SIG-M5 treated with dmso at 0.1 percent for 504 hours (cell line): ENCODE measurements at regions not wholly inside any gene's neighbourhood (a gene's known extent, or its start where the extent isn't known, plus 50 kb on each side); places are given as distances from the start of the nearest gene placed in this dataset.
"Not testable (repeated sequence)": the region's sequence is repeated elsewhere in the genome, so short reads cannot be mapped to it uniquely, and the experiment has no call there.

ENCODE experiments used
- DNase-seq: peaks from one replicate; lab custom pipeline; 2025; ENCODE audit not compliant: unreplicated experiment; lab: John Stamatoyannopoulos, UW

DNA sequence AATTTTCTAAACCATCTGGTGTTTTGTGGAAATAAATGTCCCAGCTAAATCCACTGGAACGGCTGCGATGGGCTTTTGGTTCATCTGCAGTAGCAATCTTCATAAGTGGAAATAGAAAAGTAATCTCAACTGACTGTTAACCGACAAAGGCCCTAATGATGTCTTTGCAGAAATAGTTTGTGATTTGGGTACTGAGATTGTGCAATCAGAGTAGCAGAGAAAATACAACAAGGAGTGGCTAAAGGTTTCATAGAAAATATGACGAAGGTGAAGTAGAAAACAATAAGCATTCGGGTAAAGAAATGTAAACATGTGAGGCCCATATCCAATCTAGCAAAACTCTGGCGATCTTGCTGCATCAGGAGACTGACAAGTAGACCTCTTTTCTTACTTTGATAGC lies 262.6 kb upstream of the MCTP2 start:
- DNase-seq = no peak

DNA sequence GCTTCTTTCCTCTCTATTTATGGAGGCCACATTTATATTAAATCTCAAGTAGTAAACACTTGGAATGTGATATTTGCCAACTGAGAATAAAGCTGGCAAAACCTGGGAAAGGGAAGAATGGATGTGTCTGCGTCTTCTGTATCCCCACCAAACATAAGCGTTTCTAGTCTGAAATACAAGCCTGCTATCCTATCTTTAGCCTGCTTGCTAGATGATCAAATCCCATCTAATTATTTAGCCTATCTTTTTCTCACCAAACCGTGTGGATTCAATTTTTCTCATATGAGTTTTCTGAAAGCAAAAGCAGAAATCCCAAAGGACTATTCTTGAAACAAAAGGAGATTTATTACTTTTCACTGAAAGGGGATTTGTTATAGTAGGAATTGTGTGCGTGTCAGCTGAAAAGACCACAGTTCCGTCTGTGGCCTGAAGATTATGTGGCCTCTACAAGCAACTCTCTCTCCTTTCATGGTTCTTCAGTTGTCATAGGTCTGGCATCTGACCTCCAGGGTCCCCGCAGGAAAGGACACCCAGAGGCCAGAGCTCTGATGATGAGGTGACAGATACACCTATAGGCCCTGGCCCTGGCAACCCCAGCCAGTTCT lies 266.0 kb upstream of the MCTP2 start:
- DNase-seq = no peak

DNA sequence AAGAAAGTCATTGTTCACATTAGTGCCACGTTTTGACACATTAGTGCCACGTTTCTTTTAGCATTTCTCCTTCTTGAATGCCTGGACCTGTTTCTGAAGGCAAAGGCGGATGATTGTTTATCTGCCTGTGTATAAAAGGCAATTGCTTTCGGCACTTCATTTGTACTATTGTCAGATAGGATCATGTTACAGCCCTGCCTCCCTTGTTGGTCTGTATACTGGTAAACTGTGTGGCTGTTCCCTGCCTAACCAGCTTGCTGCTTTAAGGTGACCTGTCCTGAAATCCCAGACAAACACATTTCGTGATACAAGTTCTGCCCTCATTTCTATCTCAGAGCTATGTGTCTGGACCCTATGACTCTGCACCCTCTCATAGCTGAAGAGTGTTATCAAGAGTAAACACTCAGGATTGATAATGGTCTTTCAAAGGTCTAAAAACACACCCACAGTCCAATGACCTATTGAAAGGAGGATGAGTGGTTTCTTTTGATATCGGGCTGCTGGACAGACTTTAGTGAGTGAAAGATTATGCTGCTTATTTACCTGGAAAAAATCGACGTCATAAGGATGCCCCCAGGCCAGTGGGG lies 276.3 kb upstream of the MCTP2 start:
- no peak for DNase-seq

DNA sequence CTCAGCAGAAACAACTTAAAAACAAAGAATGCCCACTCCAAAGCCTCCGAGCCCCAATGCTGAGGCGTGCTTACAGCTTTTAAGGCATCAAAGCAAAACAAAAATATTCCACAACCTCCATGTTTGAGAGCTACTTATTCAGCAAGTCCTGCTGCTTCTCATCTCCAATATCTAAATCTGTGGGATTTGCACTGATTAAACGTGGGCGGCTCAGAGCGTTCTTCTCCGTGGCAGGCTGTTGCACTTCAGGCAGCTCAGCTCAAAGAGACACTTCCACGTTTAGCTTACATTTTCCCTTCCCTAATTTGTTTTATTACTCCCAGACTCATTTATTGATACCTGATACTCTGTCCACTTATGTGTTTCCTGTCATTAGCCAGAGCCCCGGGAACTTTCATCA lies 282.6 kb upstream of the MCTP2 start:
- no peak for DNase-seq

DNA sequence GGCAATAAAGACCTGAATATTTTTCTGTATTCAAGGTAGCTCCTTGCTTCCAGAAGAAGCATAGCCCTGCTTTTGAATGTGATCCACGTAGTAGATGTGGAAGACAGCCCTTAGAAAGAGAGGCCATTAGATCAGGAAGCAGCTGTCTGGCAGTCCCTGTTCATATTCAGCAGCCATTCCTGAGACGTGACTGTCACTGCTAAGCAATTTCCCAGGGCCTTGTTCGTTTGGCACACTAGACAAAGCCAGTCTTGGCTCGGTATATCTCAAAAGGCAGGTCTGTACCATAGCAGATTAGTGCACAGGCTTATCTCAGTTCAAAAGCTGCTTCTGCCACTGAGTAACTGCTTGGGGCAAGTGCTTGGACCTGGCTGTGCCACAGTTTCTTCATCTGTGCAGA lies 287.8 kb upstream of the MCTP2 start:
- DNase-seq = no peak

DNA sequence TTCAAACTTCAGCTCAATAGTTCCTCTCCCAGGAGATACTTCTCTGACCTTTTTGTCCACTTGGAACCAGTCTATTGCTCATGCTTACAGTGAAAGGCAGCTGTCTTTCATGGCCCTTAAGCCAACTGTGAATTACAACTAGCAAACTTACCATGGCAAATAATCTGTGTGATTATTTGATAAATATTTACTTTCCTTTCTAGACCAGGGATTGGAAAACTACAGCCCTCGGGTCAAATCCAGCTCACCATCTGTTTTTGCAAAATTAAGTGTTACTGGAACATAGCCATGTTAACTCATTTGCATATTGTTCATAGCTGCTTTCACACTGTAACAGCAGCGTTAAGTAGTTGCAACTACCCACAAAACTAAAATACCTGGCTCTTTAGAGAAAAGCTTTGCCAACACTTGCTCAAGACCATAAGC lies 289.1 kb upstream of the MCTP2 start:
- DNase-seq = no peak

DNA sequence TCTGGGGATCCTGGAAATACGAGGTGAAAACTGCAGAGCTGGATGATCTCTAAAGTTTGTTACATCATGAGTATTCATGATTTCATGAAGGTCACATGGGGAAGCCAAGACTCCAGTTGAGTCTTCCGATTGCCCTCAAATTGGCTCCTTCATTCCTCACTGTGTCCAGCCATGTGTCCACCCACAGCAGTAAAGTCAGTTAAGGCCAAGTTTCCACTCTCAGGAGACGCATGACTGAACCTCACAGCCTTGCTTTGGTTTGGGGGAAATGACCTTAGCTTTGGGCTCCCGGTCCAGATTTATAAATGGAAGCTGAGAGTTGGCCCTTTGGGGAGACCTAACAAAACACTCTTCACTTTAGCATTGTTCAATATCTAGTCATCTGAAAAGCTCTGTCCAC lies 289.7 kb upstream of the MCTP2 start:
- no peak for DNase-seq

DNA sequence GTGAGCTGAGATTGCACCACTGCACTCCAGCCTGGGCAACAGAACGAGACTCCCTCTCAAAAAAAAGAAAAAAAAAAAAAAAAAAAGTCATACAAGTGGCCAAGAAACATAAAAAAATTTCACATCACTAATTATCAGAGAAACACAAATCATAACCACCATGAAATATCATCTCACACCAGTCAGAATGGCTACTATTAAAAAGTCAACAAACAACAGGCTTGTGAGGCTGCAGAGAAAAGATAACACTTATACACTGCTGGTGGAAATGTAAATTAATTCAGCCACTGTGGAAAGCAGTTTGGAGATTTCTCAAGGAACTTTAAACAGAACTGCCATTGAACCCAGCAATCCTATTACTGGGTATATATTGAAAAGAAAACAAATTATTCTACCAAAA lies 291.1 kb upstream of the MCTP2 start:
- DNase-seq = no peak

DNA sequence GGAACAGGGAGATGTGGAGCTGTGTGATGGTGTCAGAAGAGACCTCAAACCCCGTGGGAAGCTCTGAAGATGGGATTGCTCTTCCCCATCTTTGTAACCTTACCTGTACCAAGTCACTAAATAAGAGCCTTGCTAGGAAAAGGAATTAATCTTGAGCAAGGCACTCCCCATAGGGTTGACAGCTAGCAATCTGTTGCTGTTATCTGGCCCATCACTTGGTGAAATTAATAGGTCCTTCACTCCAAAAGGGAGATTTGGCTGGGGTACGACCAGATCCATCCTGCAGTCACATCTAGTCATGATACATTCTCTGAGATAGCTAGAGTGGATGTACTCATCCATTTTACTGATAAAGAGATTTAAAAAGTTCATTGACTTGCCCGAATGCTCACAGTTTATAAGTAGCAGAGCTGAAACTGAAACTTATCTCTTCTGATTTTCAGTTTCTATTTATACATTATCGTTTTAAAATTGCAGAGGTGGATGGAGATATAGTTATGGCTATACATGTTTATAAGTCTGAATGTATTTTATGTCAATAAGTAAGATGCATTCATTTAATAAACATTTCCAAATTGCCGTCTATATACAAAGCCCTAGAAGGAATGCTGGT lies 299.1 kb upstream of the MCTP2 start:
- no peak for DNase-seq

DNA sequence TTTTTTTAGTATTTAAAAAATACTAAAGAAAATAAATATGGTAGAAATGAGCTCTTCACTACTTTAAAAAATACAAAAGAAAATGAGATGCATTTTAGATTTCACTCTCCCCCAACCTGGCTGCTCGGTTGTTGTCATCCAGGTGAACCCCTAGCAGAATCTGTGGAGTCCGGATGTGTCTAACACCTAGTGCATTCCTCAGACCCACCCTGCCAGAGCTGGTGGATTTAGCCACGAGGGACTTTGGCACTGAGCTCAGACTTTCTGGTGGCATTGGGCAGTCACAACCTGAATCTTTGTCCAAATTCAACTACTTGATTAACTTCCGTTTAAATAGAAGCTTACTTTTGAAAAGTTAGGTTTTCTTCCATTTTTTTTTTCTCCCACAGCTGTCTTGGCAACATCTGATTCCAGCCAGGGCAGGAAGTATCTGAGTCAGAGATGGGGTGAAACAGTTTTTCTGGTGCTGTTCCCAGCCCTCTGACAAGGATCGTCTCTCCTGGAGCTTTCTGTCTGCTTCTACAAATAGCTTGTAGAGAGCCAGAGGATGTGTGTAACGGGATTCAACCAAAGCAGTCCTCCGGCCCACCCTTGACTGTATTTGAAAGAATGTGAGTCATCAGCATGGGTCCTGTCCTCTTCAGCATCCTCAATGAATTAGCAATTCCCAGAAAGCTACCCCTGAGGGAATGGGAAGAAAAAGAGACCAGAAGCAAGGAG lies 301.8 kb upstream of the MCTP2 start:
- no peak for DNase-seq

GRCh38 chr15:93920204-93920603 lies 311.2 kb upstream of the MCTP2 start:
- no peak for DNase-seq

DNA sequence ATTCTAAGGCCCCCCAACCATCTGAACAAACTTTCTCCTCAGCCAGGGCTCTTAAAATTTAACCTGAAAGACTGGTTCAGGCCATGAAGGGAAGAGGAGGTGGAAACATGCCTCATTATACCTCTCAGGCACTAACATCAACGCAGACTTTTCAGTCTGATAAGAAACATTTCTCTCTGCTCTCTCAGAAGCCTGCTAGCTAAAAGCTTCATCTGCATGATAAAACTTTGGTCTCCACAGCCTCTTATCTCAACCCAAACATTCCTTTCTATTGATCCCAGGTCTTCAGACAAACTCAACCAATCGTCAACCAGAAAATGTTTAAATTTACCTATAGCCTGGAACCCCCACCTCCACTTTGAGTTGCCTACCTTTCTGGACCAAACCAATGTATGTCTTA lies 312.6 kb upstream of the MCTP2 start:
- not testable (repeated sequence) for DNase-seq

DNA sequence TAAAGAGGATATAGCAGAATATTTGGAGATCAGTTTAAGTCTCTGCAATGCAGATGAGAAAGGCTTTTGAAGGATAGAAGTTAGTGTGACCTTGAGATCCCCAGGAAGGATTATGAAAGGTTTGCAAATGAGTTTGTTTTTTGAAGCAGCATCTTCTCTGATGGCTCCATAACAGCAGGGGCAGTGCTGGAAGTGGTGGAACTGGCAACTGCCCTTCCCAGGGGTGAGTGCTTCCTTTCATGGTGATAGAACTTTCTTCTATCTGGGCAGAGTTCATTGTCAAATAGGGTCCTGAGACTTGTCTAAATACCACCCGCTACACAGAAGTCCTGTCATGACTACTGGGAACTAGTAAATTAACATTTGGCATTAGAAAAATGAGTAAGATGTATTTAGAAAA lies 314.2 kb upstream of the MCTP2 start:
- DNase-seq = no peak

DNA sequence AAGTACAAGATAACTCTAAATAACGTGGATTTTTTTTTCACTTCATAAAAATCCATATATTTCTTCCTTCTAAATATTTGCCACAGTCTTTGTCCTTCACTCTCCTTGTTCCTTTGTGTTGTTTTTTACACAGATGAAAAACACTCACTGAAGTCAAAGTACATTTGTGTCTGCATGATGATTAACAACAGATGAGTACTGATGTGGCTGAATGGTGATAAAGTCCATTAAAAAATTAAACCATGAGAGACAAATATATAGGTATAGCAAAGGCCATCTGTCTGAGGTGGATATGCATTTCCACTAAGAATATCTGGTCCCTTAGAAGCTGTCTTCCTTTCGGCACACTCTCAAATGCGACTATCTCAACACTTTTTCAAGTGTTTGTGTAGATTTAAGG lies 317.5 kb upstream of the MCTP2 start:
- DNase-seq = no peak

GRCh38 chr15:93913310-93913709 lies 318.1 kb upstream of the MCTP2 start:
- no peak for DNase-seq

- DNase-seq = no peak
Observed at GRCh38 chr15:93900476-93901400, 330.6 kb upstream of the MCTP2 start.

DNA sequence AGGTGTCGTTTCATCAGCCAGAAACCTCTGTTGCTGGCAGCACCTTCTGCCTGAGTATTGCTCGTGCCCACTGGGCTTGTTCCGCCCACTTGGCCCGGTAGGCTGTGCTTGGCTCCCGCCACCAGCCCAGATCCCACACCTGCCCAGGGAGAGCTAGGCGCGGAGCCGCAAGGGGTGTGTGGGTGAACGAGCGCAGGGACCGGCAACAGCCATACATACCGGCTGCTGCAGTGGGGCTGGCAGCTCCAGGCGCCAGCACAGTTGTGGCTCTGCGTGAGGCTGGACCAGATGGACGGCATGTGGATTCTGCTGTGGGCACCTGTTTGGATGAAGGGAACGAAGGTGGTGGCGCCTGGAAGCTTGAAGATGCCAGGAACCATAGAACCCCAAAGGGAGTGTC lies 331.5 kb upstream of the MCTP2 start:
- no peak for DNase-seq

DNA sequence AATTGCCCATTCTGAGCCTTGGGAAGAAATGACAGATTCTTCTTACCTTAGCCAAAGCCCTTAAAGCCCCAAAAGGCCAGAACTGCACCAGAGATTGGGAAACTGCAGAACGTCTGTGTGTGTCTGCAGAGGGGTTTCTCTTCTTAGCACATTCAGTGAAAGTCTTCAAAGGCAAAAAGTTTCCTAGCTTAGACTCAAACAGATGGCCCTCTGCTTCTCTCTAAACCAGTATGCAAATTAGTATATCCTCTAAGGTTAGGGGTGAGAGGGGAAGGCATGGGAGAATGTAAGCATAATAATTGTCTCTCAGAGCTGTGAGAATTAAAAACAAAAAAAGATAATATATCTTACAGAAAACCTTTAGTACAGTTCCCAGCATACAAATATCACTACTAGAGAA lies 334.0 kb upstream of the MCTP2 start:
- no peak for DNase-seq

DNA sequence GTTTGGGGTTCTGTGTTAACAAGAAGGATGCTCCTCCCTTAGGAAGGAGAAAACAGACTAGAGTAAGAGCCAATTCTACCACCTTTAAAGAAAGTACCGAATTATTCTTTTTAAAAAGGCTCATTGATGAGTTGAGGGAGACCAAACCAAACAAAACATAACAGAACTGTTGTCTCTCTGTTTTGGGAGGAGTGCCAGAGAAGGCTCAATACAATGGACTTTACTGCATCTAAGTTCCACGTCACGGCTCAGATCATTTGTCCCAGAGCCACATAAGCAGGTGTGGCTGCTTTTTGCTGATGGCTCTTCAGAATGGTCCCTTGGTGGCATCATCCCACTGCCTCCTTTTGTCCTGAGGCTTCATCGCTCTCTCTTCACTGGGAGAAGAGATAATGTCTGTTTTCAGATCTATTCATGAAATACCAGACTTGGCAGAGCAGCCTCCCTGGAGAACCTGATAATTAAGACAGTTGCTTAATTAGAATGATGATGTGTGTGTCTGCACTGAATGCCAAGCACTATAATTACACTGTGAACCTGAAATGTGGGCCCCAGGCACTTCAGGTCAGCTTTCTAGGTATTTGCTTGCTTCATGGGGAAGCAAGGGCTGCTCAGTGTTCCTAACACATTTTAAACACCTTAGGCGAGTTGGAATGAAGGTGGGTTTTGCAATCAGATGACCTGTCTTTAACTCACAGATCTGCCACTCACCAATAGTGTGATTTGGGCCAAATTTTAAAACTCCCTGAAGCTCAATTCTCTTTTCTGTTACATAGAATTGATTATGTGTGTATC lies 335.2 kb upstream of the MCTP2 start:
- no peak for DNase-seq

GRCh38 chr15:93894438-93895036 lies 336.8 kb upstream of the MCTP2 start:
- DNase-seq = no peak
